Small intestine (tissue), 7 donors: ENCODE measurements at regions not wholly inside any gene's neighbourhood (a gene's known extent, or its start where the extent isn't known, plus 50 kb on each side); places are given as distances from the start of the nearest gene placed in this dataset.
"Not testable (repeated sequence)": the region's sequence is repeated elsewhere in the genome, so short reads cannot be mapped to it uniquely, and the experiment has no call there.

ENCODE experiments used
- DNase-seq, 2 donors: peaks; one replicate each; pipeline versions ENCODE4 v3.0.0 to v3.0.0-alpha.2; 2013
- FAIRE-seq: peaks from 2 replicates; lab custom pipeline; 2012; peaks lifted over from hg19 to GRCh38; lab: Jason Lieb, UNC
- H3K27ac ChIP-seq, 3 donors: one replicate each; pipeline ENCODE4 v1.5.1; 2013; ENCODE audit warnings: low read length in 2 of 3, mild to moderate bottlenecking in 2 of 3, control low read depth in 1 of 3, inconsistent platforms in 1 of 3, low read depth in 1 of 3, moderate library complexity in 1 of 3
- H3K27me3 ChIP-seq, 3 donors: one replicate each; pipeline ENCODE4 v1.6.1; 2013; ENCODE audit warnings: low read length in 3 of 3, inconsistent platforms in 1 of 3; ENCODE audit not compliant: control insufficient read depth in 3 of 3, insufficient read depth in 3 of 3
- H3K36me3 ChIP-seq, 3 donors: one replicate each; pipeline ENCODE4 v1.6.1; 2013; ENCODE audit warnings: low read length in 3 of 3, inconsistent platforms in 1 of 3, low read depth in 1 of 3, mild to moderate bottlenecking in 1 of 3, moderate library complexity in 1 of 3; ENCODE audit not compliant: control insufficient read depth in 3 of 3, insufficient read depth in 2 of 3
- H3K4me1 ChIP-seq, 3 donors: one replicate each; pipeline ENCODE4 v1.6.1; 2013; ENCODE audit warnings: low read length in 2 of 3, inconsistent platforms in 1 of 3, low read depth in 1 of 3, mild to moderate bottlenecking in 1 of 3, moderate library complexity in 1 of 3; ENCODE audit not compliant: control insufficient read depth in 3 of 3, insufficient read depth in 2 of 3
- H3K4me3 ChIP-seq, 3 donors: one replicate each; pipeline ENCODE4 v1.5.1; 2013; ENCODE audit warnings: low read length in 3 of 3, control low read depth in 1 of 3, inconsistent platforms in 1 of 3, low read depth in 1 of 3, mild to moderate bottlenecking in 1 of 3, moderate library complexity in 1 of 3
- H3K9me3 ChIP-seq, 2 donors: one replicate each; pipeline ENCODE4 v1.6.1; 2013; ENCODE audit warnings: low read depth in 1 of 2, low read length in 1 of 2; ENCODE audit not compliant: control insufficient read depth in 2 of 2, insufficient read depth in 1 of 2
- WGBS, 3 donors: extraction: QIAGEN DNeasy Blood & Tissue Kit; methylation state at CpG; one replicate each; pipeline ENCODE4 v1.1.7; 2013; 5-methylcytosine and 5-hydroxymethylcytosine counted together
- donor health status: healthy with polysubstance abuse.
- donor health status: control.
- donor health status: control.
- donor health status: Bipolar disorder and iron deficiency.
- donor health status: healthy.

- no peak for FAIRE-seq
- WGBS, 3 donors: 73 to 85% (median 77%) methylated on average over 2 of the region's 2 CpGs
- H3K36me3 ChIP-seq: no peaks in the 10 kb centered on the region
- H3K4me3 ChIP-seq: no peak overlapping the region
- H3K4me1 ChIP-seq: no peaks in the 10 kb centered on the region
- H3K9me3 ChIP-seq: no peaks in the 10 kb centered on the region
- no peak for DNase-seq
- H3K27ac ChIP-seq: no peak overlapping the region
- H3K27me3 ChIP-seq: no peaks in the 10 kb centered on the region
Observed at GRCh38 chr4:171348090-171348489, 465.1 kb upstream of the GALNTL6 start.

- Histone ChIP-seq H3K36me3 (no peaks in the 10 kb centered on the region), H3K9me3 (no peaks in the 10 kb centered on the region), H3K4me3 (no peak overlapping the region), H3K4me1 (no peaks in the 10 kb centered on the region), H3K27ac (no peak overlapping the region), H3K27me3 (no peaks in the 10 kb centered on the region)
- 50 to 68% (median 62%) methylated on average over 3 of the region's 3 CpGs for WGBS, 3 donors
- no peak for DNase-seq
- no peak for FAIRE-seq
Observed at GRCh38 chr4:171342646-171343045, 470.6 kb upstream of the GALNTL6 start.

DNA sequence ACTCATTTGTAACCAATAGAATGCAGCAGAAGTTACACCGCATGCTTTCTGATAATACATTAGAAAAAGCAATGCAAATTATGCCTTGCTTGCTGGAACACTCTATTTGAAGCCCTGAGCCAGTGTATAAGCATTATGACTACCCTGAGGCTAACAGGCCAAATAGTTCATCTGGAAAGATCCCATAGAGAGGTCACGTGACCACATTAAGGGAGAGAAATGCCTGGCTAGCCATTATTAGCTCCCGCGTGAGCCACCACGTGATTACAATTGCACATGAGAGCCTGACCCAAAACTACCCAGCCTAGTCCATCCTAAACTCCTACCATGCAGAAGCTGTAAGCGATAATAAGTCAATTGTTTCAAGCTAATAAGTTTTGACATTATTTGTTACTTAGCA, 472.9 kb upstream of the GALNTL6 start:
- Histone ChIP-seq H3K27ac (no peak overlapping the region), H3K4me3 (no peak overlapping the region), H3K36me3 (no peaks in the 10 kb centered on the region), H3K27me3 (no peaks in the 10 kb centered on the region), H3K4me1 (no peaks in the 10 kb centered on the region), H3K9me3 (no peaks in the 10 kb centered on the region)
- FAIRE-seq: no peak
- DNase-seq: no peak
- 89 to 92% (median 91%) methylated on average over 6 of the region's 6 CpGs for WGBS, 3 donors

GRCh38 chr4:171334549-171334948, 478.7 kb upstream of the GALNTL6 start:
- no peak for DNase-seq
- 66 to 77% (median 73%) methylated on average over 4 of the region's 4 CpGs for WGBS, 3 donors

DNA sequence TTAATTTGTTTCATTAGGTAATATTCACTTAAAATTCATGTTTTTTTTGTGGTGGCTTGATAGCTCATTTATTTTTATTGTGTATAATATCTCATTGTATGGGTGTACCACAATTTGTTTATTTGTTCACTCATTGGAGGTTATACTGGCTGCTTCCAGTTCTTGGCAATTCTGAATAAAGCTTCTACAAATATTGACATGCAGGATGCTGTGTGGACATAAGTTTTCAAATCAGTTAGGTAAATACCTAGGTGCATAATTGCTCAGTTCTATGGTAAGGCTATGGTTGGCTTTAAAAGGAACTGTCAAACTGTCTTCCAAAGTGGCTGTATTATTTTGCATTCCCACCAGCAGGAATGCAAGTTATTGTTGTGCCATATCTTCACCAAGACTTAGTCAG, 504.5 kb upstream of the GALNTL6 start:
- Histone ChIP-seq H3K4me3 (no peak overlapping the region), H3K27ac (no peak overlapping the region), H3K27me3 (no peaks in the 10 kb centered on the region), H3K36me3 (no peaks in the 10 kb centered on the region), H3K9me3 (no peaks in the 10 kb centered on the region), H3K4me1 (no peaks in the 10 kb centered on the region)
- FAIRE-seq (no peak), DNase-seq (no peak)

More at GRCh38 chr4:171334549-171334948, 478.7 kb upstream of the GALNTL6 start:
- no peak for FAIRE-seq
- Histone ChIP-seq H3K9me3 (peaks cover 0 to 6% of the 10 kb centered on the region in 2 donors), H3K4me1 (no peaks in the 10 kb centered on the region), H3K36me3 (no peaks in the 10 kb centered on the region), H3K4me3 (no peak overlapping the region), H3K27me3 (no peaks in the 10 kb centered on the region), H3K27ac (no peak overlapping the region)

GRCh38 chr4:171298048-171298718, 515.0 kb upstream of the GALNTL6 start:
- not testable (repeated sequence) for H3K27ac ChIP-seq, H3K27me3 ChIP-seq, FAIRE-seq, H3K9me3 ChIP-seq, H3K36me3 ChIP-seq, H3K4me3 ChIP-seq, H3K4me1 ChIP-seq, DNase-seq
- WGBS, 3 donors: 90 to 93% (median 92%) methylated on average over 47 to 52 of the region's 52 CpGs

- 58 to 67% (median 65%) methylated on average over 3 of the region's 3 CpGs for WGBS, 3 donors
- no peaks in the 10 kb centered on the region for H3K36me3 ChIP-seq
- no peaks in the 10 kb centered on the region for H3K27me3 ChIP-seq
Observed at GRCh38 chr4:171288816-171289432, 524.3 kb upstream of the GALNTL6 start.

GRCh38 chr4:171281359-171281758, 531.8 kb upstream of the GALNTL6 start:
- no peaks in the 10 kb centered on the region for H3K27me3 ChIP-seq
- H3K27ac ChIP-seq: no peak overlapping the region
- DNase-seq (no peak), FAIRE-seq (no peak)
- no peaks in the 10 kb centered on the region for H3K36me3 ChIP-seq
- no peaks in the 10 kb centered on the region for H3K9me3 ChIP-seq
- no peak overlapping the region for H3K4me3 ChIP-seq
- WGBS, 3 donors: 71 to 77% (median 71%) methylated on average over 4 of the region's 4 CpGs
- no peaks in the 10 kb centered on the region for H3K4me1 ChIP-seq

More at GRCh38 chr4:171288816-171289432, 524.3 kb upstream of the GALNTL6 start:
- Histone ChIP-seq H3K4me3 (no peak overlapping the region), H3K27ac (no peak overlapping the region), H3K9me3 (no peaks in the 10 kb centered on the region), H3K4me1 (no peaks in the 10 kb centered on the region)
- DNase-seq (no peak), FAIRE-seq (no peak)
